HG02938 (cell line): ENCODE measurements at regions not wholly inside any gene's neighbourhood (a gene's known extent, or its start where the extent isn't known, plus 50 kb on each side); places are given as distances from the start of the nearest gene placed in this dataset.
A peak's percentile ranks its signal among the peaks of the same experiment; 100 is the strongest.

Experiments
- ATAC-seq: cut with Tn5 transposase; IDR thresholded peaks from one replicate; pipeline ENCODE4 v1.9.1; 2021; ENCODE audit warnings: mild to moderate bottlenecking, moderate library complexity; ENCODE audit not compliant: unreplicated experiment

- no peak for ATAC-seq
Measured at GRCh38 chr6:148186916-148187315, 155.7 kb upstream of the SASH1 start.

- ATAC-seq, result no peak
Measured at GRCh38 chr6:148192310-148192709, 150.3 kb upstream of the SASH1 start.

- no peak for ATAC-seq
Measured at GRCh38 chr6:148193063-148193680, 149.5 kb upstream of the SASH1 start.

- ATAC-seq, result no peak
Measured at GRCh38 chr6:148195511-148195910, 147.1 kb upstream of the SASH1 start.

- no peak for ATAC-seq
Measured at GRCh38 chr6:148199584-148199983, 143.1 kb upstream of the SASH1 start.

GRCh38 chr6:148200293-148200692 lies 142.3 kb upstream of the SASH1 start:
- no peak for ATAC-seq

- no peak for ATAC-seq
Measured at GRCh38 chr6:148200781-148201180, 141.9 kb upstream of the SASH1 start.

GRCh38 chr6:148203281-148203925 lies 139.2 kb upstream of the SASH1 start:
- no peak for ATAC-seq

GRCh38 chr6:148203970-148204369 lies 138.7 kb upstream of the SASH1 start:
- peak; percentile 98 for ATAC-seq

- no peak for ATAC-seq
Measured at GRCh38 chr6:148208298-148208697, 134.3 kb upstream of the SASH1 start.

- ATAC-seq, result no peak
Measured at GRCh38 chr6:148211777-148212324, 130.8 kb upstream of the SASH1 start.

- no peak for ATAC-seq
Measured at GRCh38 chr6:148212366-148212765, 130.3 kb upstream of the SASH1 start.

- ATAC-seq, result no peak
Measured at GRCh38 chr6:148213366-148213765, 129.3 kb upstream of the SASH1 start.

GRCh38 chr6:148214667-148215066 lies 128.0 kb upstream of the SASH1 start:
- ATAC-seq, result no peak

GRCh38 chr6:148217051-148217450 lies 125.6 kb upstream of the SASH1 start:
- no peak for ATAC-seq

GRCh38 chr6:148217921-148218320 lies 124.7 kb upstream of the SASH1 start:
- no peak for ATAC-seq

- ATAC-seq, result no peak
Measured at GRCh38 chr6:148218542-148219258, 123.9 kb upstream of the SASH1 start.

GRCh38 chr6:148221196-148221979 lies 121.2 kb upstream of the SASH1 start:
- no peak for ATAC-seq

- ATAC-seq, result no peak
Measured at GRCh38 chr6:148222376-148222775, 120.3 kb upstream of the SASH1 start.

GRCh38 chr6:148222846-148223245 lies 119.8 kb upstream of the SASH1 start:
- no peak for ATAC-seq

- ATAC-seq, result no peak
Measured at GRCh38 chr6:148223424-148223842, 119.2 kb upstream of the SASH1 start.
